Endothelial cell (in vitro differentiated cells): ENCODE measurements at regions not wholly inside any gene's neighbourhood (a gene's known extent, or its start where the extent isn't known, plus 50 kb on each side); places are given as distances from the start of the nearest gene placed in this dataset.

Source experiments
- DNase-seq: peaks from one replicate; pipeline ENCODE4 v3.0.0; 2021; ENCODE audit warnings: low spot score
- H3K27ac Mint-ChIP-seq: one replicate; pipeline ENCODE4 v1.8.0; 2021; ENCODE audit warnings: mixed read lengths, inconsistent platforms; ENCODE audit not compliant: unreplicated experiment
- H3K27me3 Mint-ChIP-seq: one replicate; pipeline ENCODE4 v1.8.0; 2021; ENCODE audit warnings: mild to moderate bottlenecking, moderate library complexity, mixed read lengths, inconsistent platforms; ENCODE audit not compliant: unreplicated experiment
- H3K36me3 Mint-ChIP-seq: one replicate; pipeline ENCODE4 v1.8.0; 2021; ENCODE audit warnings: mild to moderate bottlenecking, low read depth, mixed read lengths, inconsistent platforms; ENCODE audit not compliant: unreplicated experiment
- H3K4me1 Mint-ChIP-seq: one replicate; pipeline ENCODE4 v1.8.0; 2021; ENCODE audit warnings: mild to moderate bottlenecking, mixed read lengths, inconsistent platforms; ENCODE audit not compliant: unreplicated experiment
- H3K4me3 Mint-ChIP-seq: one replicate; pipeline ENCODE4 v1.8.0; 2021; ENCODE audit warnings: mild to moderate bottlenecking, mixed read lengths, inconsistent platforms; ENCODE audit not compliant: unreplicated experiment
- H3K9me3 Mint-ChIP-seq: one replicate; pipeline ENCODE4 v1.8.0; 2021; ENCODE audit warnings: mixed read lengths, inconsistent platforms; ENCODE audit not compliant: unreplicated experiment
- CTCF ChIP-seq: fragments of 200-600 bp; sonication (generic); IDR thresholded peaks from one replicate; pipeline ENCODE4 v1.5.0; 2021; ENCODE audit warnings: antibody characterized with exemption; ENCODE audit not compliant: unreplicated experiment

GRCh38 chr6:133187657-133188453 lies 53.3 kb upstream of the EYA4 start:
- no peak overlapping the region for H3K27ac Mint-ChIP-seq
- no peak for DNase-seq
- peaks cover 8% of the 10 kb centered on the region for H3K4me1 Mint-ChIP-seq
- no peak for TF ChIP-seq CTCF
- no peaks in the 10 kb centered on the region for H3K36me3 Mint-ChIP-seq
- H3K27me3 Mint-ChIP-seq = no peaks in the 10 kb centered on the region
- H3K4me3 Mint-ChIP-seq = no peak overlapping the region
- no peaks in the 10 kb centered on the region for H3K9me3 Mint-ChIP-seq

GRCh38 chr6:133190912-133191311 lies 50.2 kb upstream of the EYA4 start:
- no peak for TF ChIP-seq CTCF
- H3K4me1 Mint-ChIP-seq = peaks cover 12% of the 10 kb centered on the region
- DNase-seq = no peak
- H3K9me3 Mint-ChIP-seq = no peaks in the 10 kb centered on the region
- no peaks in the 10 kb centered on the region for H3K27me3 Mint-ChIP-seq
- H3K36me3 Mint-ChIP-seq = no peaks in the 10 kb centered on the region
- H3K27ac Mint-ChIP-seq = no peak overlapping the region
- H3K4me3 Mint-ChIP-seq = no peak overlapping the region

- peaks cover 12% of the 10 kb centered on the region for H3K4me1 Mint-ChIP-seq
- H3K36me3 Mint-ChIP-seq = no peaks in the 10 kb centered on the region
- TF ChIP-seq CTCF = no peak
- H3K27me3 Mint-ChIP-seq = no peaks in the 10 kb centered on the region
- no peak overlapping the region for H3K4me3 Mint-ChIP-seq
- no peaks in the 10 kb centered on the region for H3K9me3 Mint-ChIP-seq
- no peak for DNase-seq
- no peak overlapping the region for H3K27ac Mint-ChIP-seq
These were observed 49.8 kb upstream of the EYA4 start for GRCh38 chr6:133191323-133191722.
